GM18511 (cell line): ENCODE measurements at regions not wholly inside any gene's neighbourhood (a gene's known extent, or its start where the extent isn't known, plus 50 kb on each side); places are given as distances from the start of the nearest gene placed in this dataset.
"Not testable (repeated sequence)": the region's sequence is repeated elsewhere in the genome, so short reads cannot be mapped to it uniquely, and the experiment has no call there.

Experiments used
- ATAC-seq: cut with Tn5 transposase; IDR thresholded peaks from one replicate; pipeline ENCODE4 v1.9.1; 2021; ENCODE audit warnings: mild to moderate bottlenecking, moderate library complexity; ENCODE audit not compliant: unreplicated experiment

- no peak for ATAC-seq
Observed at GRCh38 chr1:61028136-61028535, 54.2 kb upstream of the NFIA start.

GRCh38 chr1:61018068-61018467 is 64.3 kb upstream of the NFIA start:
- ATAC-seq = not testable (repeated sequence)

- ATAC-seq = no peak
Observed at GRCh38 chr1:61017651-61018050, 64.7 kb upstream of the NFIA start.

GRCh38 chr1:61013946-61014667 is 68.3 kb upstream of the NFIA start:
- ATAC-seq = no peak

GRCh38 chr1:61013189-61013945 is 69.0 kb upstream of the NFIA start:
- ATAC-seq = no peak

- no peak for ATAC-seq
Observed at GRCh38 chr1:61012341-61012761, 70.0 kb upstream of the NFIA start.

GRCh38 chr1:61011561-61012263 is 70.6 kb upstream of the NFIA start:
- ATAC-seq = no peak

GRCh38 chr1:61007534-61008364 is 74.6 kb upstream of the NFIA start:
- ATAC-seq = no peak

- no peak for ATAC-seq
Observed at GRCh38 chr1:61005614-61006580, 76.5 kb upstream of the NFIA start.

GRCh38 chr1:61004262-61005003 is 77.9 kb upstream of the NFIA start:
- no peak for ATAC-seq

GRCh38 chr1:61000327-61000726 is 82.0 kb upstream of the NFIA start:
- ATAC-seq = no peak

GRCh38 chr1:60998786-60999185 is 83.6 kb upstream of the NFIA start:
- no peak for ATAC-seq

GRCh38 chr1:60994828-60995492 is 87.4 kb upstream of the NFIA start:
- ATAC-seq = no peak

GRCh38 chr1:60994369-60994768 is 88.0 kb upstream of the NFIA start:
- no peak for ATAC-seq

- ATAC-seq = no peak
Observed at GRCh38 chr1:60992165-60992564, 90.2 kb upstream of the NFIA start.

- no peak for ATAC-seq
Observed at GRCh38 chr1:60990714-60991090, 91.7 kb upstream of the NFIA start.

GRCh38 chr1:60989749-60990713 is 92.3 kb upstream of the NFIA start:
- no peak for ATAC-seq
